Naive thymus-derived CD4-positive, alpha-beta T cell (primary cell): ENCODE measurements at regions not wholly inside any gene's neighbourhood (a gene's known extent, or its start where the extent isn't known, plus 50 kb on each side); places are given as distances from the start of the nearest gene placed in this dataset.
"Not testable (repeated sequence)": the region's sequence is repeated elsewhere in the genome, so short reads cannot be mapped to it uniquely, and the experiment has no call there.

Experiments
- ATAC-seq: fragments of 150-1000 bp; cut with Tn5 transposase; 2 replicates; pipeline ENCODE4 v1.10.0; 2021; ENCODE audit warnings: mild to moderate bottlenecking, moderate library complexity
- CTCF ChIA-PET: fragments of 350-600 bp; sonication (Branson Sonifier 250); formaldehyde crosslinking; loops from one replicate; lab custom pipeline; 2021; ENCODE audit warnings: antibody characterized with exemption; lab: Charles Lee
- POLR2A ChIA-PET: fragments of 350-600 bp; sonication (Branson Sonifier 250); formaldehyde crosslinking; loops from one replicate; lab custom pipeline; 2021; ENCODE audit warnings: antibody characterized with exemption, inconsistent platforms; lab: Charles Lee
- DNase-seq, 9 donors: peaks; one replicate each; pipeline versions ENCODE4 v3.0.0 to v3.0.0-alpha.2; 2020 to 2022; ENCODE audit warnings: mixed read lengths in 1 of 9
- H3K27ac ChIP-seq: one replicate; pipeline ENCODE4 v1.7.0; 2013; ENCODE audit warnings: mild to moderate bottlenecking, low read depth, low read length, moderate library complexity
- H3K27me3 ChIP-seq, 2 donors: one replicate each; pipeline ENCODE4 v1.7.0; 2013; ENCODE audit warnings: low read length in 2 of 2, mild to moderate bottlenecking in 2 of 2, moderate library complexity in 2 of 2; ENCODE audit not compliant: control insufficient read depth in 2 of 2, insufficient read depth in 2 of 2
- H3K36me3 ChIP-seq, 3 experiments: 1 replicate in 2 of 3; 2 replicates in 1 of 3; pipeline ENCODE4 v1.7.0; 2013; ENCODE audit warnings: low read length in 3 of 3, mild to moderate bottlenecking in 3 of 3, moderate library complexity in 1 of 3; ENCODE audit not compliant: insufficient read depth in 3 of 3, control insufficient read depth in 2 of 3
- H3K4me1 ChIP-seq, 2 donors: one replicate each; pipeline ENCODE4 v1.7.0; 2013; ENCODE audit warnings: low read length in 2 of 2, mild to moderate bottlenecking in 2 of 2, moderate library complexity in 1 of 2; ENCODE audit not compliant: control insufficient read depth in 2 of 2, insufficient read depth in 2 of 2
- H3K4me3 ChIP-seq: 2 replicates; pipeline ENCODE4 v1.7.0; 2013; ENCODE audit warnings: mild to moderate bottlenecking, low read length
- H3K9me3 ChIP-seq, 3 experiments: 1 replicate in 2 of 3; 2 replicates in 1 of 3; pipeline ENCODE4 v1.7.0; 2013; ENCODE audit warnings: low read length in 3 of 3; ENCODE audit not compliant: control insufficient read depth in 2 of 3
- H3K27ac Mint-ChIP-seq, 9 donors: one replicate each; pipeline ENCODE4 v1.8.0; 2020 to 2022; ENCODE audit warnings: mixed read lengths in 9 of 9, mild to moderate bottlenecking in 8 of 9, moderate library complexity in 5 of 9, inconsistent platforms in 2 of 9
- H3K27me3 Mint-ChIP-seq, 5 donors: one replicate each; pipeline ENCODE4 v1.8.0; 2021 to 2022; ENCODE audit warnings: mixed read lengths in 5 of 5, mild to moderate bottlenecking in 1 of 5
- H3K36me3 Mint-ChIP-seq, 5 donors: one replicate each; pipeline ENCODE4 v1.8.0; 2020 to 2022; ENCODE audit warnings: mixed read lengths in 5 of 5, mild to moderate bottlenecking in 3 of 5, inconsistent platforms in 1 of 5
- H3K4me1 Mint-ChIP-seq, 7 donors: one replicate each; pipeline ENCODE4 v1.8.0; 2020 to 2022; ENCODE audit warnings: mixed read lengths in 7 of 7, mild to moderate bottlenecking in 3 of 7, inconsistent platforms in 1 of 7
- H3K4me3 Mint-ChIP-seq, 10 donors: one replicate each; pipeline ENCODE4 v1.8.0; 2020 to 2022; ENCODE audit warnings: mild to moderate bottlenecking in 10 of 10, mixed read lengths in 10 of 10, moderate library complexity in 6 of 10, inconsistent platforms in 2 of 10
- H3K9me3 Mint-ChIP-seq, 11 donors: one replicate each; pipeline ENCODE4 v1.8.0; 2020 to 2022; ENCODE audit warnings: mixed read lengths in 11 of 11, mild to moderate bottlenecking in 4 of 11, inconsistent platforms in 1 of 11, moderate library complexity in 1 of 11
- intact Hi-C, 2 donors: fragments of 100-400 bp; cut with micrococcal nuclease; formaldehyde crosslinking; loops; one replicate each; pipeline ENCODE4 v1.15.1; 2023

DNA sequence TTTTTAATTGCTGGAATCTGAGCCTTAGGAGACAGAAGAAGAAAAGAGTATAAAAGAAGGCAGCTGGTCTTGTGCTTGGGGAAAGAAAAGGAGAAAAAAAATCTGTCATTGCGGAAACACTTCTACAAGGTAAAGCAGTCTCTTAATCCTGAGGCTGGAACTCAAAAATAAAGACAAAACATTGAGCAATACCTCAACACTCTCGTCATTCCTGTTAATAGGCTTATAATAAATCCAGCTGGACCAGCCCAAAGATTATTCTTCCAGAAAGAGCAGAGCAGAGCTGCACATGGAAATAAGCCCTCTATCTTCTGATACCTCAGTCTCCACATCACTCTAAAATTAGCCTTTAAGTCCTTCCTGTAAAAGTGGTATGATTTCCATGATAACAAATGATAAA lies 62.0 kb upstream of the HIVEP1 start:
- DNase-seq (no peak), ATAC-seq (no peak)
- Mint-ChIP-seq H3K27ac (no peak overlapping the region), H3K4me3 (no peak overlapping the region), H3K36me3 (no peaks in the 10 kb centered on the region), H3K9me3 (peaks cover 0 to 5% (median 0%) of the 10 kb centered on the region in 11 donors), H3K4me1 (peaks cover 0 to 5% (median 0%) of the 10 kb centered on the region in 7 donors), H3K27me3 (no peaks in the 10 kb centered on the region)
- CTCF ChIA-PET, result no interaction called here
- Histone ChIP-seq H3K4me3 (no peak overlapping the region), H3K4me1 (no peaks in the 10 kb centered on the region), H3K27ac (no peak overlapping the region), H3K9me3 (no peaks in the 10 kb centered on the region), H3K27me3 (no peaks in the 10 kb centered on the region), H3K36me3 (no peaks in the 10 kb centered on the region)
- POLR2A ChIA-PET, result no interaction called here
- intact Hi-C loops, result no loop called here

- CTCF ChIA-PET, result no interaction called here
- Mint-ChIP-seq H3K27ac (no peak overlapping the region), H3K27me3 (no peaks in the 10 kb centered on the region), H3K4me1 (peaks cover 0 to 7% (median under 1%) of the 10 kb centered on the region in 7 donors), H3K4me3 (no peak overlapping the region), H3K9me3 (peaks cover 0 to 5% (median 0%) of the 10 kb centered on the region in 11 donors), H3K36me3 (no peaks in the 10 kb centered on the region)
- Histone ChIP-seq H3K27me3 (no peaks in the 10 kb centered on the region), H3K27ac (no peak overlapping the region), H3K36me3 (no peaks in the 10 kb centered on the region), H3K4me3 (no peak overlapping the region), H3K4me1 (no peaks in the 10 kb centered on the region), H3K9me3 (no peaks in the 10 kb centered on the region)
- intact Hi-C loops, result no loop called here
- POLR2A ChIA-PET, result no interaction called here
- no peak for DNase-seq
- no peak for ATAC-seq
Measured at GRCh38 chr6:11947575-11947974, 64.5 kb upstream of the HIVEP1 start.

DNA sequence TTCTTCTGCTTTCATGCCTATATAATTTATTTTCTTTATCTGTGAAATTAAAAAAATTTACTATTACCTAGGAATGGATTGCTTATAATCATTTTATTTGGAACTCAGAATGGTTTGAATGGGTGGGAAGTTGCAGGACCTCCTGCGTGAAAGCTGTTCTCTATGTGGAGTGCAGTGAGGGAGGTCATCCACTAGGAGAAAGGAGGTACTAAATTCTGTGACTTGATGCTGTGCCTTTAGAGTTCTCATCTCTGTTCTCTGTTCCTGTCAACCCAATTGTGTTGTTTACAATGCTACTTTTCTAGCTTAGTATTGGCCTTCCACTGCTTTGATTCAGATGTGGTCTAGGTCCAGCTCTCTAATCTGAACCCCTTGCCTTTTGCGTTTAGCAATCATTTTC lies 65.0 kb upstream of the HIVEP1 start:
- Histone ChIP-seq H3K27me3 (no peaks in the 10 kb centered on the region), H3K4me3 (no peak overlapping the region), H3K9me3 (no peaks in the 10 kb centered on the region), H3K27ac (no peak overlapping the region), H3K36me3 (no peaks in the 10 kb centered on the region), H3K4me1 (no peaks in the 10 kb centered on the region)
- H3K9me3 Mint-ChIP-seq, result peaks cover 0 to 5% (median 0%) of the 10 kb centered on the region in 11 donors
- intact Hi-C loops, result no loop called here
- H3K4me3 Mint-ChIP-seq, result no peak overlapping the region
- ATAC-seq (peak; percentile 54), DNase-seq (peak in 2 of 9 donors; percentile 6 to 7)
- H3K27me3 Mint-ChIP-seq, result no peaks in the 10 kb centered on the region
- H3K4me1 Mint-ChIP-seq, result peaks cover 0 to 12% (median 6%) of the 10 kb centered on the region in 7 donors
- no peaks in the 10 kb centered on the region for H3K36me3 Mint-ChIP-seq
- POLR2A ChIA-PET, result no interaction called here
- CTCF ChIA-PET, result no interaction called here
- no peak overlapping the region for H3K27ac Mint-ChIP-seq

DNA sequence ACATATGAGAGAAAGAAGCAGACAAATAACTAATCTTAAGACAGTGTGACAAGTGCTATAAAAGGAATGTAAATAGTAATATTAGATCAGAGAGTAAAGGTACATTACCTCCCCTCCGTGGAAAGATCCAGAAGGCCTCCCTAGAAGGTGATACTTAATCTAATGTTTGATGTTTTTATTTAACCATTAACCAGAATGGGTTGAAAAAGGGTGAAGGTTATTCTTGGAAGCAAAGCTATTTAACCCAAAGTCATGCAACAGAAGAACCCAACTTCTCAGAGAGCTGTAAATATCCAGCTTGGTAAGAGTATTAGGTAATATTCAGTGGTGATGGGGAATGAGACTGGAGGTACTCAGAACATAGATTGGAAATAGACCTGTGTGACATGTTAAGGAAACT lies 68.0 kb upstream of the HIVEP1 start:
- H3K27me3 ChIP-seq, result no peaks in the 10 kb centered on the region
- H3K9me3 ChIP-seq, result no peaks in the 10 kb centered on the region
- Mint-ChIP-seq H3K9me3 (peaks cover 0 to 1% (median 0%) of the 10 kb centered on the region in 11 donors), H3K4me3 (no peak overlapping the region), H3K4me1 (peaks cover 0 to 9% (median 6%) of the 10 kb centered on the region in 7 donors), H3K27me3 (no peaks in the 10 kb centered on the region), H3K27ac (no peak overlapping the region), H3K36me3 (no peaks in the 10 kb centered on the region)
- H3K36me3 ChIP-seq, result no peaks in the 10 kb centered on the region
- POLR2A ChIA-PET, result no interaction called here
- intact Hi-C loops, result no loop called here
- no peak overlapping the region for H3K27ac ChIP-seq
- no peak for DNase-seq
- no peak overlapping the region for H3K4me3 ChIP-seq
- ATAC-seq, result no peak
- CTCF ChIA-PET, result no interaction called here
- H3K4me1 ChIP-seq, result no peaks in the 10 kb centered on the region

DNA sequence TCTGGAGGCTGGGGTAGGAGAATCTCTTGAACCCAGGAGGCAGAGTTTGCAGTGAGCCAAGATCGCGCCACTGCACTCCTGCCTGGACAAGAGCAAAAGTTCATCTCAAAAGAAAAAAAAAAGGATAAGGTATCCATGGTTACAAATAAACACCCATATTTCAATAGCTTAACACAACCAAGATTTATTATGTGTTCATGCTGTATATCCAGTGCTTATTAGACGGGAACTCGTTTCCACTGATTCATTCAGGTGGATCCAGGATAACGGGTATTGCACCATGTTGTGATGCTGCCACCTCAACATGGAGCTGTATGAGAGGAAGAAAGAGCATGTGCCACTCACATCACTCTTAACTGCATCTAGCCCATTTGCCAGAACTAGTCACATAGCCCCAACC lies 69.1 kb upstream of the HIVEP1 start:
- no peaks in the 10 kb centered on the region for H3K27me3 ChIP-seq
- no peak overlapping the region for H3K4me3 Mint-ChIP-seq
- H3K36me3 Mint-ChIP-seq, result no peaks in the 10 kb centered on the region
- intact Hi-C loops, result no loop called here
- ChIA-PET CTCF (no interaction called here), POLR2A (interaction anchor here (0.6 kb wide), 1 partner anchor 68 kb away, joined by 3 read pairs; no protein-coding TSS in a partner anchor)
- DNase-seq (no peak), ATAC-seq (no peak)
- H3K36me3 ChIP-seq, result no peaks in the 10 kb centered on the region
- H3K9me3 Mint-ChIP-seq, result peaks cover 0 to 1% (median 0%) of the 10 kb centered on the region in 11 donors
- no peaks in the 10 kb centered on the region for H3K4me1 ChIP-seq
- no peak overlapping the region for H3K27ac Mint-ChIP-seq
- no peak overlapping the region for H3K27ac ChIP-seq
- H3K9me3 ChIP-seq, result no peaks in the 10 kb centered on the region
- no peaks in the 10 kb centered on the region for H3K27me3 Mint-ChIP-seq
- peaks cover 0 to 9% (median 6%) of the 10 kb centered on the region in 7 donors for H3K4me1 Mint-ChIP-seq
- no peak overlapping the region for H3K4me3 ChIP-seq

GRCh38 chr6:11942185-11942864 lies 69.8 kb upstream of the HIVEP1 start:
- Mint-ChIP-seq H3K27me3 (no peaks in the 10 kb centered on the region), H3K4me3 (no peak overlapping the region), H3K27ac (no peak overlapping the region), H3K4me1 (peaks cover 0 to 11% (median 7%) of the 10 kb centered on the region in 7 donors), H3K36me3 (no peaks in the 10 kb centered on the region), H3K9me3 (peaks cover 0 to 1% (median 0%) of the 10 kb centered on the region in 11 donors)
- no peak overlapping the region for H3K4me3 ChIP-seq
- intact Hi-C loops, result no loop called here
- CTCF ChIA-PET, result no interaction called here
- H3K4me1 ChIP-seq, result no peaks in the 10 kb centered on the region
- H3K36me3 ChIP-seq, result no peaks in the 10 kb centered on the region
- H3K27me3 ChIP-seq, result no peaks in the 10 kb centered on the region
- ATAC-seq (no peak), DNase-seq (no peak)
- H3K9me3 ChIP-seq, result no peaks in the 10 kb centered on the region
- POLR2A ChIA-PET, result no interaction called here
- no peak overlapping the region for H3K27ac ChIP-seq

GRCh38 chr6:11940532-11941166 lies 71.5 kb upstream of the HIVEP1 start:
- POLR2A ChIA-PET, DNase-seq, H3K27me3 ChIP-seq, H3K4me3 ChIP-seq, H3K36me3 ChIP-seq, H3K36me3 Mint-ChIP-seq, H3K4me1 ChIP-seq, H3K27ac ChIP-seq, H3K9me3 ChIP-seq, H3K27me3 Mint-ChIP-seq, intact Hi-C loops, H3K4me3 Mint-ChIP-seq, H3K9me3 Mint-ChIP-seq, ATAC-seq, H3K27ac Mint-ChIP-seq, CTCF ChIA-PET: not testable (repeated sequence)
- peaks cover 0 to 11% (median 7%) of the 10 kb centered on the region in 7 donors for H3K4me1 Mint-ChIP-seq
